Hematopoietic multipotent progenitor cell treated with erythropoietin and hydrocortisone succinate and interleukin-3 and kit ligand, for 8 days (in vitro differentiated cells): ENCODE measurements at regions not wholly inside any gene's neighbourhood (a gene's known extent, or its start where the extent isn't known, plus 50 kb on each side); places are given as distances from the start of the nearest gene placed in this dataset.

Experiments used
- DNase-seq: peaks from one replicate; pipeline ENCODE4 v3.0.0-alpha.2; 2015

GRCh38 chr1:239739375-239739774 is 352.3 kb upstream of the FMN2 start:
- no peak for DNase-seq

GRCh38 chr1:239739919-239740318 is 351.8 kb upstream of the FMN2 start:
- DNase-seq = no peak

- DNase-seq = no peak
Measured at GRCh38 chr1:239742416-239743109, 349.1 kb upstream of the FMN2 start.

GRCh38 chr1:239744851-239745250 is 346.8 kb upstream of the FMN2 start:
- DNase-seq = peak; percentile 61

GRCh38 chr1:239755107-239755912 is 336.4 kb upstream of the FMN2 start:
- no peak for DNase-seq

- DNase-seq = no peak
Measured at GRCh38 chr1:239757716-239758115, 334.0 kb upstream of the FMN2 start.

- no peak for DNase-seq
Measured at GRCh38 chr1:239758756-239759155, 332.9 kb upstream of the FMN2 start.

GRCh38 chr1:239761509-239761908 is 330.2 kb upstream of the FMN2 start:
- no peak for DNase-seq

GRCh38 chr1:239763850-239764249 is 327.8 kb upstream of the FMN2 start:
- DNase-seq = no peak

- no peak for DNase-seq
Measured at GRCh38 chr1:239764546-239764945, 327.1 kb upstream of the FMN2 start.

GRCh38 chr1:239765163-239765562 is 326.5 kb upstream of the FMN2 start:
- DNase-seq = no peak

- DNase-seq = peak; percentile 43
Measured at GRCh38 chr1:239771550-239771949, 320.1 kb upstream of the FMN2 start.

GRCh38 chr1:239772446-239772845 is 319.2 kb upstream of the FMN2 start:
- DNase-seq = no peak

GRCh38 chr1:239775466-239775865 is 316.2 kb upstream of the FMN2 start:
- no peak for DNase-seq

GRCh38 chr1:239778208-239778813 is 313.4 kb upstream of the FMN2 start:
- no peak for DNase-seq

GRCh38 chr1:239779962-239780361 is 311.7 kb upstream of the FMN2 start:
- DNase-seq = no peak

- no peak for DNase-seq
Measured at GRCh38 chr1:239784896-239785295, 306.8 kb upstream of the FMN2 start.

GRCh38 chr1:239785576-239785975 is 306.1 kb upstream of the FMN2 start:
- no peak for DNase-seq

- no peak for DNase-seq
Measured at GRCh38 chr1:239786464-239786863, 305.2 kb upstream of the FMN2 start.

- DNase-seq = no peak
Measured at GRCh38 chr1:239792157-239792556, 299.5 kb upstream of the FMN2 start.

- DNase-seq = peak; percentile 13
Measured at GRCh38 chr1:239795304-239795703, 296.4 kb upstream of the FMN2 start.

- DNase-seq = no peak
Measured at GRCh38 chr1:239799617-239800016, 292.1 kb upstream of the FMN2 start.

- DNase-seq = no peak
Measured at GRCh38 chr1:239800861-239801260, 290.8 kb upstream of the FMN2 start.

- no peak for DNase-seq
Measured at GRCh38 chr1:239802275-239802674, 289.4 kb upstream of the FMN2 start.
